SIG-M5 treated with dmso at 0.1 percent for 504 hours (cell line): ENCODE measurements at regions not wholly inside any gene's neighbourhood (a gene's known extent, or its start where the extent isn't known, plus 50 kb on each side); places are given as distances from the start of the nearest gene placed in this dataset.
"Not testable (repeated sequence)": the region's sequence is repeated elsewhere in the genome, so short reads cannot be mapped to it uniquely, and the experiment has no call there.

Experiments used
- DNase-seq: peaks from one replicate; lab custom pipeline; 2025; ENCODE audit not compliant: unreplicated experiment; lab: John Stamatoyannopoulos, UW

DNA sequence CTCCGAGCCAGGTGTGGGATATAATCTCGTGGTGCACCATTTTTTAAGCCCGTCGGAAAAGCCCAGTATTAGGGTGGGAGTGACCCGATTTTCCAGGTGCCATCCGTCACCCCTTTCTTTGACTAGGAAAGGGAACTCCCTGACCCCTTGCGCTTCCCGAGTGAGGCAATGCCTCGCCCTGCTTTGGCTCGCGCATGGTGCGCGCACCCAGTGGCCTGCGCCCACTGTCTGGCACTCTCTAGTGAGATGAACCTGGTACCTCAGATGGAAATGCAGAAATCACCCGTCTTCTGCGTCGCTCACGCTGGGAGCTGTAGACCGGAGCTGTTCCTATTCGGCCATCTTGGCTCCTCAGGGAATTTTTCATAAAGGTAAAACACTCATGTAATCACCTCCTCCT lies 63.9 kb downstream of the RWDD3 start:
- DNase-seq = not testable (repeated sequence)

DNA sequence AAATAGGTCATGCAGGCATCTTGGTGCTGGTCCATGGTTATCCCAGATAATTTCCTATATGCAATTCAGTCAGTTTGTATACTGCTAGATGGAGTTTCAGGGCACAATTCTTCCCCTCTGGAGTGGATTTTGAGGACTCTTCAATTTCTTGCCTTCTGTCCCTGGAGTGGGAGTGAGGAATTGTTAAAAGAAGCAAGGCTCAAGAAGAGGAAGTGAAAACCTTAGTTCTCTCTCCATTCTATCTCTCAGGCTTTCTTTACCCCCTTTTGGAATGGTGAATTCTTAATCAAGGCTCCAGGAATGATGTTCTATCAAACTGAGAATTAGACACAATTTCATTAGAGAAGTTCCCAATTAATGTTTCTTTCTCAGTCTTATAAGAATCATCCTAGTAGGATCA lies 67.1 kb downstream of the RWDD3 start:
- DNase-seq = no peak

DNA sequence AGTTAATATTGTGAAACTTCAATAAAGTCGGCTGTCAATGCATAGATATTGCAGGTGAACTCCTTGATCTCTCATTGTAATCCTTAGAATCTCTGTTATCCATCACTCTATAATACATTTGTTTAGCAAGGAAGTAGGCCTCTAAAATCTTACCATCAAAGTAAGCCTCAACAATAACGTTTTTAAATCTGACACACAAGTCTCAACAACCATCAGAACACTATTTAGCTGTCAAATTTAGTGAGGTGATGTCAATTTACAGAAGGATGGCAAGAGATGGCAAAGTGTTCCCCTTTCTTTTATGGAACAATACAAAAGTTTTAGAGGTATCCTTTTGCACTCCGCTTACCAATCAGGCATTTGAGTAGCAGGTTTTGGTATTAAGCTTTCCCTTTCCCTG lies 67.6 kb downstream of the RWDD3 start:
- DNase-seq = no peak

DNA sequence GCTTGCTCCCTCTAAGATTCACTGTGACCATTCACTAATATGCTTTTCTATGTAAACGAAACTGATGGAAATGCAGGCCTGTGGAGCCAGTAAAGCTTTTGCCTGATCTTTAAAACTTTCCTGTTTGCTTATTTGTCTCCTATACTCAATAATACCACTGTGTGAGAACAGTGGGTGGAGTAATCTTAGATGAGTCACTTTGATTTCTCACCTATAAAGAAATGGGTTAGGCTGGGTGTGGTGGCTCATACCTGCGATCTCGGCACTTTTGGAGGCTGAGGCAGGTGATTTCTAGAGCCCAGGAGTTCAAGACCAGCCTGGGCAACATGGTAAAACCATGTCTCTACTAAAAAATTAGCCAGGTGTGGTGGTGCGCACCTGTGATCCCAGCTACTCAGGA lies 70.8 kb downstream of the RWDD3 start:
- DNase-seq = no peak

DNA sequence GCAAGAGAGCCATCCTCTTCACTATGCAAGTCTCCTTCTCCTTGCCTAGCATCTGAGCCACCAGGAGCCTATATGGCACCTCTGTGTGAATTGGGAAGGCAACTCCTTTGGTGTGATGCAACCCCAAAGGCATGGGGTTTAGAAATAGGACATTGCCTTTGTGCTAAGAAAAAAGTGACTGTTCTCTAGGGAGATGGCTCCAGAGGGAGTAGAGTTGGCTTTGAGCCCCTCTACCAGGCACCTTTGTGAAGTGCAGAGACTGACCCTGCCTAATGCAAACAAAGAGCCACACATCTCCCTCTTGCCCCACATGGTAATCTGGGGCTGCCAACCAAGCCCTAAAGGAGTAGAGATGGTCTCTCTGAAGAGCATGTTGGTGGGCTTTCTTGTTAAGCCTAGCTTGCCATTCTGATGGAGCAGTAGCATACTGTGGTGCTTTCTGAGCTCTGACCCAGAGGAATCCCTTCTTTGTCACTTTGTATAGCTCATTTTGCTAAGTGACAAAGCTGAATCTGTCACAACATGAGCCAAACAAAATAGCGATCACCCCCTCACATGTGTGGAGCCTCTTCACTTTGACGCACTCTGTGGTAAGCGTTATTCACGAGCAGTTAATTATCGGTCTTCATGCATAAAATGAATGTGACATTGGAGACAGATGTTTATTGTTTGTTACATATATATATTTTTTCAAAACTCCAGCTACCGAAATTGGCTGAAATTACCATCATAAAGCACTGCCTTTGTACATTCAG lies 74.4 kb downstream of the RWDD3 start:
- no peak for DNase-seq

DNA sequence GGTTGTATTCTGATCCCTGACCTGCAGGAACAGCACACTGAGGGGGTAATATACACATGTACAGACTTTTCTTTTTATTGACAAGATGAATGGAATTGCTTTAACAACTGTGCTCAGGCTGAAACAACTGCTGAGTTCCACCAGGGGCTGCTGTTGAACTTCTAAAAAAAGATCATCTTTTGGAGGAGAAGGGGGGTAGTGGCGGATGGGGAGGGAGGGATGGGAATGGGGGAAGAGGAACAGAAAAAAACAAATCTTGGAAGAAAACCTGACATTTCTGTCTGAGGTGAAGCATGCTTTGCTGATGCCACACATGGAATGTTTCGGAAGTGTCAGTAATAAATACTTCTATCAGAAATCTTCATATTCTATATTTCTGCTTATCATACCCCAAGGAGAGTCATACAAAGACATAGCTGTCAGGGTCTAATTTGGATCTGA lies 75.0 kb downstream of the RWDD3 start:
- no peak for DNase-seq

DNA sequence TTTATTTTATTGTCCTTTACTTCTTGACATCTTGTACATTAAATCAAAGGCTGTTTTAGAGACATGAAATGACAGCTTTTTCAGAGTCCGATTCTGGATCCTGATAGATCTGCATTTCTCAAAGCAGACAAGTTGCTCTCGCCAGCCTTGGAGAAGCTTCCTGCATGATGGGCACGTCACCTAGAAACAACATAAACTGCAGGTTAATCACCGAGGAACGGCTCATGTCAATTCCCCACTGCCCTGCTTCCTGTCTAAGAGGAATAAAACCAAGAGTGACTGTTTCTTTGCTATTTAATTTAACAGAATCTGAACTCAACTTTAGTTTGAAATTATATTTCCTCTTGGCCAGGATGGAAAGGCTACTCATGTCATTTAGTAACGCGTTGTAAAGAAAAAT lies 77.0 kb downstream of the RWDD3 start:
- no peak for DNase-seq

DNA sequence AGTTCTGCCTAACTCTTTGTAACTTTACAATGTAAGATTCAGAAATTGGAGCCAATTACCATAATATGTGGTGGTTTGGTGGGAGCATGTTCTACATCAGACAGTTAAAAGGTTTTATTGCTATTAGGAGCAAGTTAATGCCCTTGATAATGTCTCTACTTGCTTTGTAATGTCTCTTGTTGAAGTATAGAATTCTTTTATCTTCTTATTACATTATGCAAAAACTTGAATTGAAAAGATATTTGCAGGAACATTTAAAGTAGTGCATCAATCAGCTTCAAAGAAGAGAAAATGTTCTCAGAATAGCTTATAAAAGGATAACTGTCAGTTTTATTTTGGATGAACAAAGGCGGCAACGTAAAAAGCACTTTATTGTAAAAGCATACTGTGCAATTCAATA lies 77.8 kb downstream of the RWDD3 start:
- DNase-seq = no peak

DNA sequence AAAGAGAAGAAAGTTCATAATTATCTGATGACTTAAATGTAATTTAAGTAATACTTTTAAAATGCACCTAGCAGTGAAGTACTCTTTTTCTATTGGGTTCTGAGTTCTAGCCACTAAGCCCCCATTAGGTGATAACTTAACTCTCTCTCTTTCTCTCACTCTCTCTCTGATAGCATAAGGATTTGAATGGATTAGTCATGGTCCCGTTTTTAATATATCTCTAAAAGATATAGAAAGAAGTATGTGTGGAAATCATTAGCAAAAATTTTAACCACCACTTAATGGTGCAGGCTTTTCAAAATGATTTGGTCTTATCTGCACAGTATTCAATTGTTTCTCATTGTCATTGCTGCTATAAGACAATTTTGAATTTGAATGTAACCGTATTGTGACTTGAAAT lies 78.2 kb downstream of the RWDD3 start:
- no peak for DNase-seq

DNA sequence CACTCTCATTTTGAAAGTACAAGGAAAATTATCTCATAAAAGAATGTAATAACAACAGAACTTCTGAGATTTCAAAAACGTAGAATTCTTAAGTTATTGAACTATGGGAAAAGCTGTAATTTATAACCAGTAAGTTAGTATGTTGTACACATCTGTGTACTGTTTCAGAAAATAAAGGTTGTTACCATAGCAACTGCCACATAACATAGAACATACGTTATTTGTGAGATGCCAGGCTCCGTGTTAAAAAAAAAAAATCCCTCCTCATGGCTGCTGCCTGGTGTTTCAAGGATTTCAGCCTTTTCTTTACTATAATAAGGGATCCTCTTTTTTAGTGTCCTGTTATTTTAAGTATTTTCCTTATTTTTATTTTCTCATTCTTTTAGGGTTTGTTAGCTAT lies 79.5 kb downstream of the RWDD3 start:
- DNase-seq = no peak

DNA sequence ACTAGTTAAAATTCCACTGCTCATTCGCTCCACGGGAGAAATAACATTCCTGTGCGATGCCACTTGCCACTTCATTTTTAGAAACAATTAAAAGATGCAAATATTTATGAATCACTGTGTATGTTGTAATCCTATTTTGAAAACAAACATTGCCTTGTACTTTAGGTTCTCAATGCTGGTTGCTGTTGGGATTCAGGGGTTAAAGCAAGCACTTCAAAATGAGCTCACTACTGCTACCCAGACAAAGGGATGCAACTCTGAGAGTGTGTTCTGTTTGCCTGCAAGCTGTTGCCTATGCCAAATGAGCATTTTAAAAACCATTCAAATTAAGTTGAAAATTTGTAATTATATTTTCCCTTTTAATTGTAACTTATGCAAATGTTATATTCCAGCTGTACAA lies 87.5 kb downstream of the RWDD3 start:
- no peak for DNase-seq

DNA sequence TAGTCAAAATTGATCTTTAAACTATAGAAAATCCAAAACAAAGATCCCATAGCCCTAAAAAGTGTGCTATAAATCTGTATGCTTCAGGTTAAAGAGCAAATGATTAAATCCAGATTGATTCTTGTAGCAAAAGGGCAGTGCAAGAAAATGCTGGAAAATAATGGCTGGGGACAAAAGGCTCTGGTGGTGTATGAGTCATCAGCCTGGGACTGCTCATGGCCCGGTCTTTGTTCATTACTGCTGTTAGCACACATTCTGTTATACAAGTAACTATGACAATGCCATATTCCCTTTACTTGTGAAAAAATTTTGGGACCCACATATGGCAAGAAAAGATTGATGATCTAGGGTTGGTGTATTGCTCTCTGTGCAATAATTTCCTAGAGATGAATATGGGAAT lies 89.1 kb downstream of the RWDD3 start:
- no peak for DNase-seq

DNA sequence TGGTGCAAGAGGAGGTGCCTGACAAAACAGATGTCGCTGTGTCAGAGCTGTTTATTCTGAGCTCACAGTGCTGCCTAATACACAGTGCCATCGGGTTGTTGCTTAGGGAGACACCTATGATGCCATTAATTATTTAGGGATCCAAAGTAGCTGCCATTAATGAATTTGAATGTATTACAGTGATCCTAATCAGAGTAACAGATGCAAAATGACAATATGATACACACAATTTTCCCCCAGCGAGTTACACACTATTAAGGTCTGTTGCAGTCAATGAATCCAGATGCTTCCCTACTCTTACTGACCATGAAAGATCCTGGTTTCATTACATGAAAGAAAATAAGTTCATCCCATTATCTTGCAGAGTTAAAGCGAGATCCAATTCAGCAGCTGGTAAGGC lies 91.3 kb downstream of the RWDD3 start:
- no peak for DNase-seq

DNA sequence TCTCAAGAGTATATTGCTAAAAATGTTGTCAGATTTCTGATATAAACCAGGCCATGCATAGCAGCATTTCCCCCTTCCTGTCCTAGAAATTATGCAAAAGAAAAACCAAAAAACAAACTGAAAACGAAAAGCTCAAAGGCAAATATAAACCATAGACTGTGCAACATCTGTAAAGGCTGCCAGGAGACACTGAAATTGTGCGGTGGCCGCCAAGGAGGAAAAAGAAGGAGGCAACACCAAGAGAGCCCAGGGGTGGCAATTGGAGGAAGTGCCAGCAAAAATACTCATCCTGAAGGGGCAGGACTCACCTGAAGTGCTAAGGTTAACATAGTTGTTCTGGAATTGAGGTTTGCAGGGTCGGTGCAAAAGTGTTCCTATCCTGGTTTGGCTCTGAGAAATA lies 92.0 kb downstream of the RWDD3 start:
- no peak for DNase-seq

DNA sequence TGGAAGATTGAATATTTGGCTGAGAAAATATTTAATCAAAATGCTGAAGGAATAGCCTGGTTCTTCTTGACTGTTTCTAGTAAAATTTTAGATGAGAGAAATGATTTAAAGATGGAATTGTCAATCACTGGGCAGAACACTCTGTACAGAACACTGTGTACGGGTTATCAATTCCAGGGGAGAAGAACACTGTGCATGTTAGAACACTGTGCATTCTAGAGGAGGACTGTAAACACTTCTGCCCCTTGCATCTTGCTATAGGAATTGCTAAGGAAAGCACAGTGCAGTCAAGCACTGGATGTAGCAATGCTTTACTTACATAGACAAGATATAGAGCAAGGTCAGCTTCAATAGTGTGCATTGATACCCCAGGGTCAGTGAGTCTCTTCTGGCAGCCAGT lies 98.7 kb downstream of the RWDD3 start:
- DNase-seq = no peak

DNA sequence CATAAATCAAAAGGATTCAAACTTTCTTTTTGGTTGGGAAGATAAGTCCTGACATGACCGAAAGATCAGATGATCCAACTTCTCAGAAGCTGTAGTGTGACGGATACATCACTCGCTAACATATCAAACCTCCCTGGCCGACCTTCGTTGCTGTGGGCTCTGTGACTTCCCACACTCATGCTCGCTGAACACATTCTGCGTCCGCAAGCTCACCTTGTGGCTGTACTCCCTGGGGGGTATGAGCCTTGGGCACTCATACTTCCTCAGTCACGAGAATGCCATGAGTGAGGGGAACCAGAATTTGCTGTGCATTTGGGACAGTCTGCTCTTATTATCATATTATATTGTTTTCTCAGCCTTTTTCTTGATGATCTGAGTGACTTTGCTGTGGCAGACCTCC lies 105.4 kb downstream of the RWDD3 start:
- no peak for DNase-seq

DNA sequence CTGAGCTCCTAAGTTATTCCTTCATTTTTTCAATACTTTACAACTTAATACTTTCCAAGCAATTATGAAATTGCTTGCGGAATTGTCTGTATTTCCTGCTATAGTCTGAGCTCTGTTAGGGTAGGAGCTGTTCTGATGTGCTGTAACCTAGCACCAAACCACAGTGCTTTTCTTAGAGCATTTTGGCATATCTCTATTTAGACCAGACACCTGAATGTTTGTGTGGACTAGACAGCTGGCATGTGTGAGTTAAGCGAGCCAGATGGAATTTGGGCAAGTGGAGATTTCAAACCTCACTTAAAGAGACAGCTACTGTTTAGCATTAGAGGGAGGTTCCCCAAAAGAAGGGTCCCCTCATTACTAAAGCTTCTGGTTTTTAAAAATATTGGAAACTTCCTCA lies 106.1 kb downstream of the RWDD3 start:
- DNase-seq = no peak

DNA sequence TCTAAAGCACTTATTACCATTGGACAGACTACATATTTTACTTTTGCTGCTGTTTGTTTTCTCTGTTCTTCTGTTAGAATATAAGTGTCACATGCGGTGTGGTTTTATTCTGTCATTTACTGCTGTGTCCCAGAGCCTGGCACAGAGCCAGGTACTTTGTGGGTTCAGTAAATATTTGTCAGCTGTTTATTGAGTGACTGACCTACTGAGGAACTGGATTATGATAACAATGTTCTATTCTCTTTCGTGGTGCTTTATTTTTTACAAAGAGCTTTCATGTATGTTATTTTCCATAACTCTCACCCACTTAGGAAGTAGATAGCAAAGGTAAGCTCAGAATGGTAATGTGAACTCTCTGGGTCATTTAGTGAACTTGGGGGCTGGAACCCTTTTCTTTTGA lies 118.8 kb downstream of the RWDD3 start:
- DNase-seq = no peak

DNA sequence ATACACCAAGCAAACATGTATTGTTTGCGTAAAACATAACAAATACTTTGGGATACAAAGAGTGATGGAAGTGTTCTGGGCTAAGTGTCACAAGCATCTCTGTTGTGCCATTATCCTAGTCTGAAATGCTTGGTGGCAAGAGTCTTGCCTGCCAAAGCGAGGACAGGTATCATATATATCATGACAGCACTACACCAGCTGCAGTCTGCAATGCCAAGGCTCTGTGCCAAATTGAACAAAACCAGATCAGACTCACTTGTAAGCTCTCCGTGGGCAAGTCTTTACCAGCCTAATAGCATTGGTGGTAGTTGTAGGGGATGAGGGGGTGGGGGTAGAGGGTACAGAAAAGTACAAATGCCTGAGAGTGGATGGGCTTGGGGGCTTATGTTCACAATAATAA lies 119.2 kb downstream of the RWDD3 start:
- no peak for DNase-seq

DNA sequence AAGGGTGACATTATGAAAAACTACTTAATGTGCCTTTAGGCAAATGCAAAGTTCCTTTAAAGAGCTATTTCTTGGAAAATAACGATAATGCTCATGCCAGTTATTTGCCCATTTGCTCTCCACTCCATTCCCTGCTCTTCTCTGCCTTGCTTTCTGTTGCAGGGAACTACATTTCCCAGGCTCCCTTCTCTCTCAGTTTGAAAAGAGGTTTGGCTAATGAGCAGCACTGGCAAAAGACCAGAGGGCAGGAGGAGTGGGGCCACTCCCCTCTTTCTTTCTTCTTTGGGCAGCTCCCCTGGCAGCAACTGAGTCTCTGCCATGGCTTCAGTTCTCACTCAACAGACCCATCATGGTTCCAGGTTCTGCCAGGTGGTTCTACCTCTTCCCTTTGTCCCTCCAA lies 130.5 kb downstream of the RWDD3 start:
- no peak for DNase-seq

DNA sequence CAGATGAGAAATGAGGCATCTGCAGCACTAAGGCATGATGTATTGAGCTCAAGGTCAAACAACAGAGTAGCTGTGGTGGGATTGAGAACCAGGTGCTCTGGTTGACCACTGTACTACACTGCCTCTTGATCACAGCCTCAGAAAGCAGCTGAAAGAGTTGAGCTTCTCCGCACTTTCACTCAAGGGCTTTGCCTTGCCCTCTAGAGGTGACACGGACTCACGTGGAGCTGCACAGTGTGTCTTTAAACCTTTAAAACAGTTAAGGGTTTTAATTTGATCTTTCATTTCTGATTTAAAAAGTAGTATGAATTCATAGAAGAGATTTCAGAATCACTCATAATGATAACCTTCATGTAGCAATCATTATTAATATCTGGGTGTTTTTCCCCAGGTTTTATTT lies 132.5 kb downstream of the RWDD3 start:
- DNase-seq = no peak

DNA sequence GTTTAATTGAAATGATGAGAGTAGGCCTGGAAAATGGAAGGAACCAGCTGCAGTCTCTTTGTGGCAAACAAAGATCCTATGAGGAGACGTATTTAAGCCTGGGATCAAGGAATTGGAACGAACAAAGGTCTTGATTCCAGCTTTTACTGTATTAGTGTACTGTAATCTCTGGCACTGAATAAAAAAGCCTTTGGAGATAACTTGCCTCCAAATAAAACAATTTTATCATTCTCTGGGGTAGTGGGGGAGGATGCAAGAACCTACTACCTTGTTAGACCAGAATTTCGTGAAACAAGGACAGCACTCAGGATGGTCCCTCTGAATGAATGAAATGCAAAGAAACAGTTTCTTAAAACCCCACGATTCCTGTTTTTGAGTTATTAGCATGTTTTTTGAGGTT lies 134.2 kb downstream of the RWDD3 start:
- no peak for DNase-seq

DNA sequence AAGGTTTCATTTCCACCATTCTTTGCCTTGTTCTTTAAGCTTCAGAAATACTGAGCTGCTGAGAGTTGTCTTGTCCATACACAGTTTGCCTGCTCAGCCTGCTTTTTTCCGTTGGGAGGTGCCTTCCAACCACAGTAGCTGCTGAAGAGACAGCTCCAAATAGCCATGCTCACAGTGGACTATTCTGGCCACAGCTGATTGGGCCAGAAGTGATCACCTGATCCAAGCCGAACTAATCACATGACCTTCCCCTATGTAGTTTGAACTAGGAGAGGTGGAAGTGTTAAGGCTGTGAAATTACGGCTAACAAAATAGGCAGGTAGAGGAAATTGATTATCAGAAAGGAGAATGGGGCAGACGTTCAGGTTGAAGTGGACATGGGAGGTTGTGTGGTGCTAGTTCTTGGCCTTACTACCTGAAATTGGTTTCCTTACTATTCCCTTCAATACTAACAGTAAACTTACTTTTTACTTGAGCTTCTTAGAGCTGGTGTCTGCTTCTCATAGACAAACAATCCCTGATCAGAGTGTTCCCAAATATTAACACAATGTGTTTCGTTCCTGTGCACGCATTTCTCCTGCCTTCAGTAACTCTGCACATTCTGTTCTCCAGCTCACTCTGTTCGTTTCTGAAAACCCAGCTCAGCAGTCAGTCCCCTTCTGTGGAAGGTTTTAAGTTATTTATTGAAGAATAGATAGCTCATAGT lies 136.1 kb downstream of the RWDD3 start:
- no peak for DNase-seq
